Vagina (tissue), 2 donors: ENCODE measurements at regions not wholly inside any gene's neighbourhood (a gene's known extent, or its start where the extent isn't known, plus 50 kb on each side); places are given as distances from the start of the nearest gene placed in this dataset.

Source experiments
- POLR2A ChIP-seq, 2 donors: fragments of 450-650 bp; IDR thresholded peaks; one replicate each; pipeline ENCODE4 v1.6.1; 2017; ENCODE audit warnings: antibody characterized with exemption in 2 of 2, mild to moderate bottlenecking in 2 of 2, moderate library complexity in 2 of 2
- TF ChIP-seq, protein P1 (sequence below), 3 experiments: fragments of 450-650 bp in 2 of 3; fragments of 200-600 bp in 1 of 3; sonication (generic) in 1 of 3; IDR thresholded peaks; one replicate each; pipeline ENCODE4 v1.5.1; 2017 to 2019; ENCODE audit warnings: antibody characterized with exemption in 3 of 3, mild to moderate bottlenecking in 2 of 3, moderate library complexity in 2 of 3

DNA sequence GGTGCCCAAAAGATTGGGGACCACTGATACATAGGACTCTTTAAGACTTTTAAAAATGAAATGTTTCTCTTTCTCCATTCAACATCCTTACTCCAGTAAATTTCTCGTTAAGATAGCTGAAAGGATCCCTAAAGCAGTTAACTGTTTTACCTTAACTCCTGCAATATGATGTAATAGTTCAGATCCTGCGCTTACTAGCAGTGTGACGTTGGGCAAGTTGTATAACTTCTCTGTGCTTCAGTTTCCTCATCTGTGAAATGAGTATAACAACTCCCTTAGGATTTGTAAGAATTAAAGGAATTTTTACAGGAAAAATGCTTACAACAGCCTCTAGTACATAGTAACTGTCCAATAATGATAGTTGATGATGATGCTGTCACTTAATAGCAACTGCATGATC is 158.9 kb downstream of the TANC2 start:
- TF ChIP-seq, protein P1, sequence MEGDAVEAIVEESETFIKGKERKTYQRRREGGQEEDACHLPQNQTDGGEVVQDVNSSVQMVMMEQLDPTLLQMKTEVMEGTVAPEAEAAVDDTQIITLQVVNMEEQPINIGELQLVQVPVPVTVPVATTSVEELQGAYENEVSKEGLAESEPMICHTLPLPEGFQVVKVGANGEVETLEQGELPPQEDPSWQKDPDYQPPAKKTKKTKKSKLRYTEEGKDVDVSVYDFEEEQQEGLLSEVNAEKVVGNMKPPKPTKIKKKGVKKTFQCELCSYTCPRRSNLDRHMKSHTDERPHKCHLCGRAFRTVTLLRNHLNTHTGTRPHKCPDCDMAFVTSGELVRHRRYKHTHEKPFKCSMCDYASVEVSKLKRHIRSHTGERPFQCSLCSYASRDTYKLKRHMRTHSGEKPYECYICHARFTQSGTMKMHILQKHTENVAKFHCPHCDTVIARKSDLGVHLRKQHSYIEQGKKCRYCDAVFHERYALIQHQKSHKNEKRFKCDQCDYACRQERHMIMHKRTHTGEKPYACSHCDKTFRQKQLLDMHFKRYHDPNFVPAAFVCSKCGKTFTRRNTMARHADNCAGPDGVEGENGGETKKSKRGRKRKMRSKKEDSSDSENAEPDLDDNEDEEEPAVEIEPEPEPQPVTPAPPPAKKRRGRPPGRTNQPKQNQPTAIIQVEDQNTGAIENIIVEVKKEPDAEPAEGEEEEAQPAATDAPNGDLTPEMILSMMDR (IDR thresholded peaks at IDR 0.05), result no peak
- no peak for TF ChIP-seq POLR2A (IDR thresholded peaks at IDR 0.05)
